Keratinocyte (primary cell): ENCODE measurements at regions not wholly inside any gene's neighbourhood (a gene's known extent, or its start where the extent isn't known, plus 50 kb on each side); places are given as distances from the start of the nearest gene placed in this dataset.

Experiments used
- CTCF ChIP-seq, 3 experiments: IDR thresholded peaks in 1 of 3; conservative IDR thresholded peaks in 1 of 3; optimal IDR thresholded peaks in 1 of 3; 2 replicates in 2 of 3; 3 replicates in 1 of 3; pipeline versions ENCODE3 to v1.5.1; 2011; ENCODE audit warnings: low read length in 3 of 3, mild to moderate bottlenecking in 3 of 3, moderate library complexity in 2 of 3, control low read depth in 1 of 3, inconsistent platforms in 1 of 3; ENCODE audit not compliant: insufficient read depth in 2 of 3; ENCODE audit errors: extremely low read depth in 1 of 3
- EZH2 ChIP-seq: IDR thresholded peaks from one replicate; pipeline ENCODE4 v1.6.1; 2012; ENCODE audit warnings: inconsistent platforms, mild to moderate bottlenecking, low read length, moderate library complexity

- TF ChIP-seq CTCF (optimal IDR thresholded peaks at IDR 0.05 in 1 of 3, IDR thresholded peaks at IDR 0.05 in 1 of 3, conservative IDR thresholded peaks at IDR 0.05 in 1 of 3; ENCODE audit: extremely low read depth in 1 of 3, insufficient read depth in 2 of 3, low read length in 3 of 3), result no peak
- no peak for TF ChIP-seq EZH2
Observed at GRCh38 chr13:74074723-74075122, 59.5 kb downstream of the KLF12 start.
